CD4-positive, alpha-beta T cell treated with Interleukin-1 beta for 1 hour (primary cell): ENCODE measurements at regions not wholly inside any gene's neighbourhood (a gene's known extent, or its start where the extent isn't known, plus 50 kb on each side); places are given as distances from the start of the nearest gene placed in this dataset.

ENCODE experiments used
- DNase-seq, 2 donors: peaks; one replicate each; pipeline ENCODE4 v3.0.0-alpha.2; 2020 to 2022

GRCh38 chr4:158007566-158007965 lies 165.3 kb downstream of the GASK1B start:
- DNase-seq = no peak

- no peak for DNase-seq
These were observed 165.8 kb downstream of the GASK1B start for GRCh38 chr4:158006990-158007389.

GRCh38 chr4:158005021-158005420 lies 167.8 kb downstream of the GASK1B start:
- no peak for DNase-seq

- no peak for DNase-seq
These were observed 168.7 kb downstream of the GASK1B start for GRCh38 chr4:158004101-158004500.

- DNase-seq = no peak
These were observed 169.6 kb downstream of the GASK1B start for GRCh38 chr4:158003212-158003611.

GRCh38 chr4:158002173-158002572 lies 170.7 kb downstream of the GASK1B start:
- DNase-seq = no peak

- no peak for DNase-seq
These were observed 171.1 kb downstream of the GASK1B start for GRCh38 chr4:158001756-158002155.

GRCh38 chr4:157999723-158000122 lies 173.1 kb downstream of the GASK1B start:
- no peak for DNase-seq

- no peak for DNase-seq
These were observed 175.5 kb downstream of the GASK1B start for GRCh38 chr4:157997296-157997695.

- DNase-seq = no peak
These were observed 176.5 kb downstream of the GASK1B start for GRCh38 chr4:157996061-157997028.

GRCh38 chr4:157994863-157995262 lies 178.0 kb downstream of the GASK1B start:
- no peak for DNase-seq

- DNase-seq = no peak
These were observed 179.6 kb downstream of the GASK1B start for GRCh38 chr4:157992948-157993839.

- DNase-seq = peak in 1 of 2 donors; percentile 43
These were observed 180.7 kb downstream of the GASK1B start for GRCh38 chr4:157992038-157992705.

- no peak for DNase-seq
These were observed 184.2 kb downstream of the GASK1B start for GRCh38 chr4:157988641-157989040.

- DNase-seq = no peak
These were observed 188.4 kb downstream of the GASK1B start for GRCh38 chr4:157984285-157984911.

GRCh38 chr4:157983300-157983699 lies 189.5 kb downstream of the GASK1B start:
- no peak for DNase-seq

- DNase-seq = no peak
These were observed 192.7 kb downstream of the GASK1B start for GRCh38 chr4:157980158-157980557.

GRCh38 chr4:157978680-157979361 lies 194.0 kb downstream of the GASK1B start:
- DNase-seq = peak; percentile 3 to 35

GRCh38 chr4:157977086-157977485 lies 195.7 kb downstream of the GASK1B start:
- no peak for DNase-seq

- no peak for DNase-seq
These were observed 199.5 kb downstream of the GASK1B start for GRCh38 chr4:157973297-157973696.

- no peak for DNase-seq
These were observed 208.4 kb downstream of the GASK1B start for GRCh38 chr4:157964463-157964862.
